ENCODE measurements at regions not wholly inside any gene's neighbourhood (a gene's known extent, or its start where the extent isn't known, plus 50 kb on each side); places are given as distances from the start of the nearest gene placed in this dataset.

DNA sequence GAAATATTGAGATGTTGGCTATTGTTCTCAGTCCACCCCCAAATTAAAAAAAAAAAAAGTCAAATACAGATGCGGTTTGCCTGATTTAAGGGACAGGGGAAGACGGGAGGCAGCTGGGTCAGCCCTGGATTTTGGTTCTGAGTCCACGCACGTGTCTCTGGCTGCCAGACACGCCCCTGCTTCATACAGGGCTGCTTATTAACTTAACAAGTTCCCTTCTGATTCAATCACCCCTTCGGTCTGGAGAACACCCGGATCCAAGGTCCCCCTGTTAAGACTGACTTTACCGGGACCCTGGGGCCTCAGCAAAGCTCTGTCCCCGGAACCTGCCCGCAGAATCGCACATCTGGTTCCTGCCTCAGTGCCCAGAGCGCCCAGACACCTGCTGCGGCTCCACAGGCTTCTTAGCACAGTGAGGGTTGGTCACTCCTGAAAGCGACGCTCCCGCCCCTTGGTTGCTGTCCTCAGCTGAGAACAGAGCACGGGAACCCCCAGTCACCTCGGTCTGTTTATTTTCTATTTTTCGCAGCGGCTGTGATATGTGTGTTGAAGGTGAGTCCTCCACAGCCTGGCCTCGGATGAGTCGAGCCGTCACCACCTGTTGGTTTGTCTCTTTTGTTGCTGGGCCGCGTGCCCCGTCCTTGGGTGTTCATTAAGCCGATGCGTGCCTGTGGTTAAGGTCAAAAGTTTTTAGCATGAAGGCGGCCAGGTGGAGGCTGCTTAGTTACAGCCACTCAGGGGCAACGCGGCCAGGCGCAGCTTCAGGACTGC lies 57.2 kb downstream of the RTP5 start (continued):
- TF ChIP-seq PHF8 (conservative IDR thresholded peaks at IDR 0.05; ENCODE audit: low read depth, low read length), result no peak

All from H1 (cell line).